GM12892 (cell line): ENCODE measurements at regions not wholly inside any gene's neighbourhood (a gene's known extent, or its start where the extent isn't known, plus 50 kb on each side); places are given as distances from the start of the nearest gene placed in this dataset.

Experiments
- POLR2A ChIP-seq: IDR thresholded peaks from 2 replicates; pipeline ENCODE4 v1.6.1; 2011; ENCODE audit warnings: low read depth, low read length, control low read depth
- POLR2AphosphoS5 ChIP-seq: IDR thresholded peaks from 2 replicates; pipeline ENCODE4 v1.6.1; 2011; ENCODE audit warnings: low read depth, low read length, control low read depth
- TAF1 ChIP-seq: IDR thresholded peaks from 2 replicates; pipeline ENCODE4 v1.6.1; 2011; ENCODE audit warnings: low read depth, mild to moderate bottlenecking, control low read depth, low read length, borderline replicate concordance

GRCh38 chr6:21873562-21873961 is 280.0 kb downstream of the SOX4 start:
- TF ChIP-seq POLR2AphosphoS5 (no peak), POLR2A (no peak), TAF1 (no peak)
